DND-41 (cell line): ENCODE measurements at regions not wholly inside any gene's neighbourhood (a gene's known extent, or its start where the extent isn't known, plus 50 kb on each side); places are given as distances from the start of the nearest gene placed in this dataset.

Source experiments
- EZH2 ChIP-seq: IDR thresholded peaks from 3 replicates; pipeline ENCODE4 v1.6.1; 2012; ENCODE audit warnings: borderline replicate concordance, low read depth, mild to moderate bottlenecking, moderate library complexity, low read length, inconsistent platforms; ENCODE audit not compliant: severe bottlenecking
- TF ChIP-seq, protein P1 (sequence below): IDR thresholded peaks from 2 replicates; pipeline ENCODE4 v1.5.1; 2012; ENCODE audit warnings: borderline replicate concordance, low read length, moderate library complexity, mild to moderate bottlenecking; ENCODE audit not compliant: poor library complexity, severe bottlenecking; ENCODE audit errors: extremely low read depth

DNA sequence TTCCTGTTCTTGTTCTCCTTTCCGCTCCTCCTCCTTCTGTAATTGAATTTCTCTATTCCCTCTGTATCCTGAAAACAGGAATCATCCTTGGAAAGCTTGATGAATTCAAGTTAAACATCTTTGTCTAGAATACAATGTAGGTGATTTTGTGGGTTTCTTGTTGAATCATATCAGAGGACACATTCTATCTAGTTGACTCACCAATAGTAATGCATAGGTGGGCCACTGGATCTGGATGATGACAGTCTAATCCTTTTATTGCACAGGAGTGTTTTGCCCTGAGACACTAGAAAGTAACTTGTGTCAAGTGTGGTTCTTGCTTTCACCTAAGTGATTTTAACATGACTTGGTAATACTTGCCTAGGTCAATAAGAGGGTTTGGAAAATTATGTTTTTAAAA is 164.3 kb downstream of the RFPL4B start:
- TF ChIP-seq, protein P1, sequence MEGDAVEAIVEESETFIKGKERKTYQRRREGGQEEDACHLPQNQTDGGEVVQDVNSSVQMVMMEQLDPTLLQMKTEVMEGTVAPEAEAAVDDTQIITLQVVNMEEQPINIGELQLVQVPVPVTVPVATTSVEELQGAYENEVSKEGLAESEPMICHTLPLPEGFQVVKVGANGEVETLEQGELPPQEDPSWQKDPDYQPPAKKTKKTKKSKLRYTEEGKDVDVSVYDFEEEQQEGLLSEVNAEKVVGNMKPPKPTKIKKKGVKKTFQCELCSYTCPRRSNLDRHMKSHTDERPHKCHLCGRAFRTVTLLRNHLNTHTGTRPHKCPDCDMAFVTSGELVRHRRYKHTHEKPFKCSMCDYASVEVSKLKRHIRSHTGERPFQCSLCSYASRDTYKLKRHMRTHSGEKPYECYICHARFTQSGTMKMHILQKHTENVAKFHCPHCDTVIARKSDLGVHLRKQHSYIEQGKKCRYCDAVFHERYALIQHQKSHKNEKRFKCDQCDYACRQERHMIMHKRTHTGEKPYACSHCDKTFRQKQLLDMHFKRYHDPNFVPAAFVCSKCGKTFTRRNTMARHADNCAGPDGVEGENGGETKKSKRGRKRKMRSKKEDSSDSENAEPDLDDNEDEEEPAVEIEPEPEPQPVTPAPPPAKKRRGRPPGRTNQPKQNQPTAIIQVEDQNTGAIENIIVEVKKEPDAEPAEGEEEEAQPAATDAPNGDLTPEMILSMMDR, result no peak
- TF ChIP-seq EZH2, result no peak
